B cell (primary cell): ENCODE measurements at regions not wholly inside any gene's neighbourhood (a gene's known extent, or its start where the extent isn't known, plus 50 kb on each side); places are given as distances from the start of the nearest gene placed in this dataset.

ENCODE experiments used
- ATAC-seq: fragments of 200-7000 bp; cut with Tn5 transposase; one replicate; pipeline ENCODE4 v1.10.0; 2021; ENCODE audit warnings: low read depth, mild to moderate bottlenecking, moderate number of reproducible peaks, moderate library complexity
- CTCF ChIA-PET: fragments of 350-600 bp; sonication (Branson Sonifier 250); formaldehyde crosslinking; loops from one replicate; lab custom pipeline; 2021; ENCODE audit warnings: antibody characterized with exemption, inconsistent platforms; lab: Charles Lee
- POLR2A ChIA-PET: fragments of 350-600 bp; sonication (Branson Sonifier 250); formaldehyde crosslinking; loops from one replicate; lab custom pipeline; 2021; ENCODE audit warnings: antibody characterized with exemption; lab: Charles Lee
- DNase-seq: peaks from one replicate; pipeline ENCODE4 v3.0.0; 2013
- H2AFZ ChIP-seq: 2 replicates; pipeline ENCODE4 v1.6.1; 2012; ENCODE audit warnings: mild to moderate bottlenecking, low read depth, low read length; ENCODE audit not compliant: insufficient read depth, poor library complexity, severe bottlenecking
- H3K27ac ChIP-seq, 2 donors: 1 replicate in 1 of 2; 2 replicates in 1 of 2; pipeline ENCODE4 v1.5.1; 2012 to 2013; ENCODE audit warnings: low read length in 2 of 2, mild to moderate bottlenecking in 2 of 2, moderate library complexity in 1 of 2
- H3K27me3 ChIP-seq, 4 experiments: fragments of 200-600 bp in 1 of 4; sonication (generic) in 1 of 4; replicated peaks in 1 of 4; 1 replicate in 2 of 4; 2 replicates in 2 of 4; pipeline versions ENCODE4 v1.6.1 to v1.7.0; 2013 to 2016; ENCODE audit warnings: low read length in 3 of 4, mild to moderate bottlenecking in 2 of 4, mixed read lengths in 1 of 4, moderate library complexity in 1 of 4; ENCODE audit not compliant: insufficient read depth in 4 of 4, control insufficient read depth in 3 of 4; ENCODE audit errors: control extremely low read depth in 1 of 4
- H3K36me3 ChIP-seq, 2 experiments: replicated peaks in 1 of 2; 1 replicate in 1 of 2; 2 replicates in 1 of 2; pipeline versions ENCODE4 v1.6.1 to v1.7.1; 2013; ENCODE audit warnings: low read length in 1 of 2; ENCODE audit not compliant: insufficient read depth in 2 of 2, control insufficient read depth in 1 of 2; ENCODE audit errors: control extremely low read depth in 1 of 2, extremely low read depth in 1 of 2
- H3K4me1 ChIP-seq, 2 donors: fragments of 200-600 bp in 1 of 2; sonication (generic) in 1 of 2; 1 replicate in 1 of 2; 2 replicates in 1 of 2; pipeline versions ENCODE4 v1.5.1 to v1.6.1; 2013 to 2017; ENCODE audit warnings: low read length in 2 of 2; ENCODE audit not compliant: control insufficient read depth in 2 of 2, insufficient read depth in 2 of 2
- H3K4me2 ChIP-seq: replicated peaks from 2 replicates; pipeline ENCODE3; 2012; ENCODE audit warnings: mild to moderate bottlenecking, low read depth, low read length; ENCODE audit not compliant: poor library complexity, severe bottlenecking
- H3K4me3 ChIP-seq, 5 experiments: fragments of 200-600 bp in 1 of 5; sonication (generic) in 1 of 5; 1 replicate in 3 of 5; 2 replicates in 2 of 5; pipeline versions ENCODE4 v1.5.1 to v1.7.0; 2011 to 2016; ENCODE audit warnings: low read length in 4 of 5, mild to moderate bottlenecking in 4 of 5, low read depth in 2 of 5, control low read depth in 1 of 5, moderate library complexity in 1 of 5; ENCODE audit not compliant: insufficient read depth in 1 of 5; ENCODE audit errors: control extremely low read depth in 1 of 5, extremely low read depth in 1 of 5
- H3K79me2 ChIP-seq: fragments of 200-600 bp; sonication (generic); one replicate; pipeline ENCODE4 v1.6.0; 2016; ENCODE audit warnings: low read length; ENCODE audit not compliant: control insufficient read depth, insufficient read depth
- H3K9ac ChIP-seq: fragments of 200-600 bp; sonication (generic); 2 replicates; pipeline ENCODE4 v1.6.1; 2017; ENCODE audit warnings: mild to moderate bottlenecking, low read length, moderate library complexity
- H3K9me3 ChIP-seq, 3 donors: one replicate each; pipeline versions ENCODE4 v1.6.1 to v1.7.1; 2013; ENCODE audit warnings: low read length in 2 of 3; ENCODE audit not compliant: control insufficient read depth in 2 of 3, insufficient read depth in 1 of 3; ENCODE audit errors: control extremely low read depth in 1 of 3
- H4K20me1 ChIP-seq: 2 replicates; pipeline ENCODE4 v1.6.0; 2012; ENCODE audit warnings: mild to moderate bottlenecking, low read length; ENCODE audit not compliant: insufficient read depth, control insufficient read depth, poor library complexity, severe bottlenecking
- H3K27ac Mint-ChIP-seq: one replicate; pipeline ENCODE4 v1.8.0; 2021; ENCODE audit warnings: mixed read lengths
- H3K27me3 Mint-ChIP-seq: one replicate; pipeline ENCODE4 v1.8.0; 2021; ENCODE audit warnings: mixed read lengths
- H3K4me1 Mint-ChIP-seq: one replicate; pipeline ENCODE4 v1.8.0; 2021; ENCODE audit warnings: mixed read lengths
- H3K4me3 Mint-ChIP-seq: one replicate; pipeline ENCODE4 v1.8.0; 2021; ENCODE audit warnings: mixed read lengths
- H3K9me3 Mint-ChIP-seq: one replicate; pipeline ENCODE4 v1.8.0; 2022; ENCODE audit warnings: mixed read lengths; ENCODE audit not compliant: insufficient read depth
- CTCF ChIP-seq: fragments of 200-600 bp; IDR thresholded peaks from one replicate; pipeline ENCODE4 v1.8.0; 2022; ENCODE audit warnings: antibody characterized with exemption, mild to moderate bottlenecking
- EZH2 ChIP-seq: IDR thresholded peaks from 2 replicates; pipeline ENCODE4 v1.6.1; 2012; ENCODE audit warnings: borderline replicate concordance, low read depth, mild to moderate bottlenecking, moderate library complexity, low read length; ENCODE audit not compliant: insufficient read depth, poor library complexity, severe bottlenecking
- WGBS: methylation state at CpG from one replicate; pipeline ENCODE4 v1.1.5; 2013; ENCODE audit warnings: missing lambda C conversion rate; ENCODE audit not compliant: insufficient coverage; 5-methylcytosine and 5-hydroxymethylcytosine counted together
- intact Hi-C: fragments of 100-400 bp; cut with micrococcal nuclease; formaldehyde crosslinking; loops from one replicate; pipeline ENCODE4 v1.10.0; 2022

- ChIA-PET POLR2A (no interaction called here), CTCF (no interaction called here)
- Histone ChIP-seq H3K4me2 (no peak overlapping the region), H4K20me1 (no peaks in the 10 kb centered on the region), H3K4me3 (no peak overlapping the region), H3K27ac (no peak overlapping the region), H3K27me3 (no peaks in the 10 kb centered on the region), H3K9me3 (no peaks in the 10 kb centered on the region), H3K9ac (no peak overlapping the region), H3K79me2 (no peaks in the 10 kb centered on the region), H3K36me3 (no peaks in the 10 kb centered on the region), H2AFZ (no peak overlapping the region), H3K4me1 (no peaks in the 10 kb centered on the region)
- Mint-ChIP-seq H3K4me1 (no peaks in the 10 kb centered on the region), H3K4me3 (no peak overlapping the region), H3K9me3 (peaks cover 7% of the 10 kb centered on the region), H3K27ac (no peak overlapping the region), H3K27me3 (no peaks in the 10 kb centered on the region)
- intact Hi-C loops: no loop called here
- DNase-seq: no peak
- TF ChIP-seq EZH2 (no peak), CTCF (no peak)
- no peak for ATAC-seq
These were observed 459.4 kb upstream of the ITGA1 start for GRCh38 chr5:52328220-52328806.

DNA sequence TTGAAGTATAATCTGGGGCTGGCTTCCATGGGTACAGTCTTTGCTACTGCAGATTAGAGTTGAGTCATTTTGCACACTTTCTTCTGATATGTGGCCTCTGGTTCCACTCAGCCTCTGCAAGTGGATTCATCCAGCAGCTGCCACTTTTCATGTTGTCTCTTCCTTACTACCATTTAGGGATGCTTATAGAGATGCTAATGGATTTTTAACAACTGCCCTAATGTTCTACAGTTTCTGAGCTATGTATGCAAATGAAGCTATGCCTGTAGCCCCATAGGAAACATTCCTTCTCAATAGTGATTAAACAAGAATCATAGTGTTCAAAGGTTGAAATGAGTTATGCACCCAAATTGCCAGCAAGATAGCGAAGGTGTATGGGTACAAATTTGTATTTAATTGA lies 456.0 kb upstream of the ITGA1 start:
- no peak overlapping the region for H3K27ac ChIP-seq
- no peak overlapping the region for H3K9ac ChIP-seq
- H3K4me1 ChIP-seq: no peaks in the 10 kb centered on the region
- Mint-ChIP-seq H3K4me3 (no peak overlapping the region), H3K27ac (no peak overlapping the region), H3K27me3 (no peaks in the 10 kb centered on the region), H3K9me3 (peaks cover 9% of the 10 kb centered on the region), H3K4me1 (no peaks in the 10 kb centered on the region)
- ChIA-PET CTCF (no interaction called here), POLR2A (no interaction called here)
- H3K27me3 ChIP-seq: no peaks in the 10 kb centered on the region
- no peak overlapping the region for H3K4me3 ChIP-seq
- H4K20me1 ChIP-seq: no peaks in the 10 kb centered on the region
- H2AFZ ChIP-seq: no peak overlapping the region
- intact Hi-C loops: no loop called here
- no peak for TF ChIP-seq EZH2
- no peak for TF ChIP-seq CTCF
- H3K79me2 ChIP-seq: no peaks in the 10 kb centered on the region
- H3K9me3 ChIP-seq: no peaks in the 10 kb centered on the region
- WGBS: no CpG with 5 or more reads among the region's 1 CpG
- no peaks in the 10 kb centered on the region for H3K36me3 ChIP-seq
- no peak overlapping the region for H3K4me2 ChIP-seq
- DNase-seq (no peak), ATAC-seq (no peak)
